ENCODE measurements at regions not wholly inside any gene's neighbourhood (a gene's known extent, or its start where the extent isn't known, plus 50 kb on each side); places are given as distances from the start of the nearest gene placed in this dataset.
A peak's percentile ranks its signal among the peaks of the same experiment; 100 is the strongest.
"Not testable (repeated sequence)": the region's sequence is repeated elsewhere in the genome, so short reads cannot be mapped to it uniquely, and the experiment has no call there.

DNA sequence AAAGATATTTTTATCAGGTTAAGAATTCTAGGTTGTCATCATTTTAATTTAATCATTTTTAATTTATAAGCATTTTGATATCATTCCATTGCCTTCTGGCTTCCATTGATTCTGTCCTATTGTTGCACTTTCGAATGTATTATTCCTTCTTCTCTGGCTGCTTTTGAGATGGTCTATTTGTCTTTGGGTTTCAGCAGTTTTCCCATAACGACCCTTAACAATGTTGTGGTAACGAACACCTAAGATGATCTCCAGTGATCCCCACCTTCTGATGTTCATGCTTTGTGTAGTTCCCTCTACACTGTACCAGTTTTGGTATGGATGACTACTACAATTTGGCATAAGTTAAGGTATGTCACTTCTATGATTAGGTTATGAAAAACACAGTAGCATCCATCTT, 59.9 kb downstream of the MINAR1 start:
- DNase-seq (ENCODE audit: low read depth): no peak

DNA sequence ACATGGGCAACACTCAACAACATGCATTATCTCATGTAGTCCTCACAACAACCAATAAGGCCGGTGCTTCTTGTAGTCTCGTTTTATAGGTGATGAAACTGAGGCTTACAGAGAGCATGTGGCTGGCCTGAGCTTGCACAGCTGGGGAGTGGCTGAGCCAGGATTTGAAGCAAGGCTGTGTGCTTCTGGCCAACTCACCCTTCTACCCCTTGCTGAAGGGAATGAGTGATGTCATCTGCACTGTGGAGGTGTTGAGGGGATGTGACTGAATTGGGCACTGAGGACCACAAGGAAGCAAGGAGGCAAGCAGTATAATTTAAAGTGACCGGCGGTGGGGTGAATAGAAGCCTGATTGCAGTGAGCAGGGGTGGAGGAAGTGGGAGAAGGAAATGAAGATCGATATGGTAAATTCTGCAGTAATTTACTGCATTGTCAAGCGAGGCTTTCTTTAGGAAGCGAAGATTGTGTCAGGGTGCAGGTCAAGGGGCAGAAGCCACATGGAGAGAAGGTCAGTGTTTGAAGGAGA, 62.3 kb downstream of the MINAR1 start:
- DNase-seq (ENCODE audit: low read depth): no peak

DNA sequence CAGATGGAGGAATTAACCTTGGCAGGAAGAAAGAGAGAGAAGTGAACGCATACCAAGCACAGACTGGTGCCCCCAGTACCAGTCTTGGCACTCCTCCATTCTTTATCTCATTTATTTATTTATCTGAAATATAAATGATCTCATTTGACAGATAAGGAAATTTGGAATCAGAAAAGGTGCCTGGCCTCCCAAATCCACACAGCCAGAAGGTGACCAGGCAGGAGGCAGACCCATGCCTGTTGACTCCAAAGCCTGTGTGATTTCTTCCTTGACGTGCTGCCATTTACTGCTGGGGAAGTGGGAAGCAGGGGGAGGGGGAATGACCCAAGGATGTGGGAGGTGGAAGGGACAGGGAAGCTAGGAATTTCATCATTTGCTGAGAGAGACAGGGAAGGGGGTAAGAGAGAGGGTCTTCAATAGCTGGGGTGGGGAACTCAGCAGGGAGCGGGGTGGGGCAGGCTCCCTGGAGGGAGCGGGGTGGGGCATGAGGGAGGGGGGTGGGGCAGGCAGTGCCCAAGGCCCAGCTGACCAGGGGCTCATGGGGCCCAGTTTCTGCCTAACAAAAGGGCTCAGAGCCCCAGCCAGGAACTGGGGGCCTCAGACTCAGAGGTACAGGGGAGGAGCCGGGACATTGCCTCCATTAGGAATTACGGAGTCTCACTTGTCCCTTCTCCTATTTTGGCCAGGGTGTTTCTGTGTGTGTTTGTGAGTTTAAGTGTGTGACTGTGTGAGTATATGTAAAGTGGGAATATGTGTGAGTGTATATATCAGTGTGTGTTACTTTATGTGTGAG, 63.0 kb downstream of the MINAR1 start:
- DNase-seq (ENCODE audit: low read depth): no peak

DNA sequence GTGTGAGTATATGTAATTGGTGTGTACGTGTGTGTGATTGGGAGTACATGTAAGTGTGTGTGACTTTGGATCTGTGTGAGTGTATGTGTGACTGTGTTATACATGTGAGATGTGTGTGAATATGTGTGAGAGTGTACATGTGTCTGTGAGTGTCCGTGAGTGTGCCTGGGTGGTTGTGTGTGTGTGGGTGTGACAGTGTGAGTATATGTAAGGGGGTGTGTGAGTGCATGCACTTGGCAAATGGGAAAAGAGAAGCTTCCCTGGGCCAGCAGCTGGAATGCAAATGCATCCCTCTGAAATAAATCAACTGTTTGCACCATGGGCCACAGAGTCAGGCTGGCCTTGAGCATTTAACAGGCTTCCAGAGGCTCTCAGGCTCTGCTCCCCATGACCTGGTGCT, 63.6 kb downstream of the MINAR1 start:
- DNase-seq (ENCODE audit: low read depth): no peak

- DNase-seq (ENCODE audit: low read depth): no peak
These were observed 64.7 kb downstream of the MINAR1 start for GRCh38 chr15:79496838-79497237.

GRCh38 chr15:79501086-79501485, 69.0 kb downstream of the MINAR1 start:
- DNase-seq (ENCODE audit: low read depth): no peak

DNA sequence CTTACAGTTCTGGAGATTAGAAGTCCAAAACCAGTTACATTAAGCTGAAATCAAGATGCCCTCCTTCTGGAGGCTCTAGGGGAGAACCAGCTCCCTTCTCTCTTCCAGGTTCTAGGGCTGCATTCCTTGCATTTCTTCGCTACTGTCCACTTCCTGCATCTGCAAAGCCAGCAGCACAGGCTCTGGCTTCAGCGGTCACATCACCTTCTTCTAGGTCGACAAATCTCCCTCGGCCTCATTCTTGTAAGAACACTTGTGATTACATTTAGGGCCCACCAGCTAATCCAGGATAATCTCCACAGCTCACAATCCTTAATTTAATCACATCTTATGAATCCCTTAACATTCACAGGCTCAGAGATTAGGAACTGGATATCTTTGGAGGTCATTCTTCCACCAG, 73.8 kb downstream of the MINAR1 start:
- DNase-seq (ENCODE audit: low read depth): peak; percentile 18

DNA sequence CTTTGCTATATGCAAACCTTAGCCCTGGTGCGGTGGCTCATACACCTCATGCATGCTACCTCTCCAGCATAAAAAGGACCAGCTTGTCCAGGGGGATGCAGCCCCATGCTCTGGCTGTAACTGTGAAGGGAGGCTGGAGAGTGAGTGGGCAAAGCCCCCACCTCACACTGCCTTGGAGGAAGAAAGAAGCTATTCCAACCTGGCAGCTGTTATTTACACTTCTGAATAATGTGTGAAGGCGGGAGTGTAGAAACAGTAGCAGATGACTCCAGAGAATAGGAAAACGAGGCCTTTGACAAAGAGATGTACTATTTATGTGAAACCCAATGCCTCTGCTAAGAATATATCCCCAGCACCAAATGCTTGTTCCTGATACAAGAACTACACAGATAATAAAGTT, 80.7 kb downstream of the MINAR1 start:
- DNase-seq (ENCODE audit: low read depth): not testable (repeated sequence)

DNA sequence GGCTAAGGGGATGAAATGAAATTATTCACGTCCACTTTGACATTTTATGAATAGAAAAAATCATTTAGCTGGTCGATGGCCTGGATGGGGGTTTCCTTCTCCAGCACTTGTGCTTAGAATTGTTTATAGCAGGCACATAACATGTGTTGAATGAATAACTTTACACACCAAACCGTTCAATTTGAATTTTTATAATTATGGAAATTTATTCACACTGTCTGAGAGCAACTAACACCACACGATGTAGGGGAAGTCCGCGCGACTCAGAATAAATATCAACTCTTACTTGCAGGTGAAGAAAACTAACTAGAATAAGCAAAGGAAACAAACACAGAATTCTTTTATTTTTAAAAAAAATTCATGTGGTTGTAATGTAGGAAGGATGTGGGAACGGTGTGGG, 81.3 kb downstream of the MINAR1 start:
- no peak for DNase-seq (ENCODE audit: low read depth)

- DNase-seq (ENCODE audit: low read depth): no peak
These were observed 81.8 kb downstream of the MINAR1 start for GRCh38 chr15:79513940-79514339.

GRCh38 chr15:79515300-79516027, 83.3 kb downstream of the MINAR1 start:
- no peak for DNase-seq (ENCODE audit: low read depth)

DNA sequence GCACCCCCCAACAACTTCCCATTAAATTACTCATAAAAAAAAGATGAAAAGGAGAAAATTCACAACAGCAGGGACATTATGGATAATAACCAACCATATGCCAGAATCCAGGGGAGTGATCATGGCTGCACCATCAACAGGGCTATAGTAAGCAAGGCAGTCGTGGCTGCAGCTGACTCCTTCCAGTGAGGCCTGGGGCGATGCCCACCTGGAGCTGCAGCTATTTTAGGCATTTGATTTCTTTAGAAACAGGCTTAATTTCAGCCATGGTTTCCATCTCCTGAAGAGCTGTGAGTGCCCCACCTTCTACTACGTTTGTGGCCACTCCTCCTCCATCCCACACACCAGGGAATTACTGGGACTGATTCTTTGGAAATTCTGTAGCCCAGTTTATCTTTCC, 84.0 kb downstream of the MINAR1 start:
- DNase-seq (ENCODE audit: low read depth): no peak

DNA sequence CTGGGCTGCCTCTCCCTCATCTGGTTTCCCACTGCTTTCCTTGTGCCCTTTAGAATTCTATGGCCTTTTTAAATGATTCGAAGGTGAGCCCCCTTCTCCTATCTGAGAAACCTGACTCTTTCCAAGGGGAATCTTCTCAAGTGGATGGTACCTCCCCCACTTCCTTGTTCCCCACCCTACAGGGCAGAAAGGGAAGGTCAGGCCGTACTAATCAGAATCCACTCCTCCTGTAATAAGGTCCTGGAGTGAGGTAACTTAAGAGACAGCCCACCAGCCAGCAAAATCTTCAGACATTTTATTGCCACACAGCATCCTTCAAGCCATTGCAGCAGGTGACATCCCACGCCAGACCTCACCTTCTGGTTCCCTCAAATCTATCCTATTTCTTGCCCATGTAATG, 84.5 kb downstream of the MINAR1 start:
- DNase-seq (ENCODE audit: low read depth): no peak

GRCh38 chr15:79519628-79520027, 87.5 kb downstream of the MINAR1 start:
- DNase-seq (ENCODE audit: low read depth): no peak

- DNase-seq (ENCODE audit: low read depth): no peak
These were observed 88.5 kb downstream of the MINAR1 start for GRCh38 chr15:79520654-79521053.

- DNase-seq (ENCODE audit: low read depth): no peak
These were observed 90.5 kb downstream of the MINAR1 start for GRCh38 chr15:79522656-79523055.

- DNase-seq (ENCODE audit: low read depth): peak; percentile 26
These were observed 91.1 kb downstream of the MINAR1 start for GRCh38 chr15:79523266-79523665.

DNA sequence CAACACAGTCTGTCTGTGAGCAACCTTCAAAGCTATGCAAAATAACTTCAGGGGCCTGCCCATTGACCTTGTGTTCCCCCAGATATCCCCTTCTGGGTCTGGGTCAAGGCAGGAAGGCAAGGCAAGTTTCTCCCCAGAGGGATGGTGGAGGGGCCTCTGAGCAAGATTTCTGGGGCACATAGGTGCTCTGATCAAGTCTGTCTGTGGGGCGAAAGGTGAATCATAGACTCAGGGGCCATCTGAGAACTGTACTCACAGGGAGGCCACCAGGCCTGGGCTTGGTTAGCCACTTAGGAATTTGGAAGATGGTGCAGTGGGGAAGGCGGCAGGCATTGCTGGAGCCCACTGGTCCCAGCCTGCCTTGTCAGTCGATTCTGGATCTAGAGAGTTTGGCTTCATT, 92.4 kb downstream of the MINAR1 start:
- no peak for DNase-seq (ENCODE audit: low read depth)

DNA sequence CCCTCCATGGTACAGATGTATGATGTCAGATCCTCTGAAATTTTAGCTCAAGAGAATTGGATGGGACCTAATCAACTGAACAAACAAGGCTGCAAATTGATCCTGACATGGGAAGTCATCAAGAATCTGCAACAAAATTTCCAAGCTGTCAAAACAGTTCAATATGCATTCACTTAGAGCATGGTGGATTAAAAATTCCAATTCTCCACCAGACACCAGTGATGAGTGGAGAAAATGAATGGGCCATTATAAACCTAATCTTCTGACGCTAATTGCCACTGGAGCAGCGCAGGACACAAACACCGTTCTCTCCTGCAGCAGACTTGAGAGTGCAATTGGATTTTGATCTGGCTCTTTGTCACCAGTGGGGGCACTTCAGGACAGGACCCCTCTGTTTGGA, 94.2 kb downstream of the MINAR1 start:
- DNase-seq (ENCODE audit: low read depth): no peak

DNA sequence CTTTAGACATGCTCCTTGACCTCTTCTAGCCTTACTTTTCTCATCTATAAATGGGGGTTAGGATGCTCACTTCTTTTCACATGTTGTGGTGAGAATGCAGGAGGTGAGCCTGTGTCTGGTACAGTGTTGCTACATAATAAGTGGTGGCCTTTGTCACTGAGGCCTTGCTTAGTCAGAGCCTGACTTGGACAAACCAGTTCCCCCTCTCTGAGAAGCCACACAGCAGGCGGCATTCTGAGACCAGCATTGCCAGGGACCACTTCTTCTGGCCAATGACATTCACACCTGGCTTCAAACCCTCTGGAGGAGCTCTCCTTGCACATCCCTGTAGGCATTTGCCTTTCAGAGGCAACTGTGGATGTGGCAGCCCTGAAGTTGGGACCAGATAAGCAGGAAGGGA, 95.7 kb downstream of the MINAR1 start:
- DNase-seq (ENCODE audit: low read depth): no peak

- DNase-seq (ENCODE audit: low read depth): no peak
These were observed 97.1 kb downstream of the MINAR1 start for GRCh38 chr15:79529157-79529785.

- DNase-seq (ENCODE audit: low read depth): peak; percentile 43
These were observed 103.4 kb downstream of the MINAR1 start for GRCh38 chr15:79535536-79535935.

- DNase-seq (ENCODE audit: low read depth): no peak
These were observed 106.4 kb downstream of the MINAR1 start for GRCh38 chr15:79538527-79538926.
